Lung (tissue), 11 donors: ENCODE measurements at regions not wholly inside any gene's neighbourhood (a gene's known extent, or its start where the extent isn't known, plus 50 kb on each side); places are given as distances from the start of the nearest gene placed in this dataset.

Experiments
- ATAC-seq: fragments of 200-7000 bp; cut with Tn5 transposase; one replicate; pipeline ENCODE4 v1.9.1; 2020; ENCODE audit warnings: moderate number of reproducible peaks; ENCODE audit not compliant: insufficient read depth, low FRiP score
- DNase-seq, 3 donors: peaks; one replicate each; pipeline ENCODE4 v3.0.0-alpha.2; 2013 to 2017
- H3K27ac ChIP-seq, 2 donors: one replicate each; pipeline ENCODE4 v1.5.1; 2013; ENCODE audit warnings: mild to moderate bottlenecking in 2 of 2, moderate library complexity in 2 of 2, control low read depth in 1 of 2, inconsistent platforms in 1 of 2, low read depth in 1 of 2, low read length in 1 of 2
- H3K27me3 ChIP-seq, 3 donors: one replicate each; pipeline ENCODE4 v1.5.1; 2013; ENCODE audit warnings: low read length in 2 of 3; ENCODE audit not compliant: control insufficient read depth in 3 of 3, insufficient read depth in 3 of 3
- H3K36me3 ChIP-seq, 4 donors: one replicate each; pipeline ENCODE4 v1.5.1; 2013; ENCODE audit warnings: low read length in 4 of 4, mild to moderate bottlenecking in 1 of 4, moderate library complexity in 1 of 4; ENCODE audit not compliant: control insufficient read depth in 4 of 4, insufficient read depth in 4 of 4
- H3K4me1 ChIP-seq, 5 donors: one replicate each; pipeline ENCODE4 v1.5.1; 2013; ENCODE audit warnings: low read length in 5 of 5, mild to moderate bottlenecking in 2 of 5, moderate library complexity in 1 of 5; ENCODE audit not compliant: control insufficient read depth in 5 of 5, insufficient read depth in 5 of 5
- H3K4me3 ChIP-seq: one replicate; pipeline ENCODE4 v1.5.1; 2013; ENCODE audit warnings: mild to moderate bottlenecking, control low read depth, moderate library complexity
- H3K9ac ChIP-seq, 2 donors: one replicate each; pipeline ENCODE4 v1.5.1; 2013; ENCODE audit warnings: low read length in 2 of 2, control low read depth in 1 of 2; ENCODE audit not compliant: insufficient read depth in 1 of 2
- H3K9me3 ChIP-seq, 4 donors: one replicate each; pipeline ENCODE4 v1.5.1; 2013; ENCODE audit warnings: low read length in 3 of 4, mild to moderate bottlenecking in 1 of 4, moderate library complexity in 1 of 4; ENCODE audit not compliant: control insufficient read depth in 4 of 4, insufficient read depth in 3 of 4
- CTCF ChIP-seq: IDR thresholded peaks from 2 replicates; pipeline ENCODE4 v1.5.1; 2012; ENCODE audit warnings: mild to moderate bottlenecking; ENCODE audit errors: control extremely low read depth, extremely low read depth
- WGBS, 2 donors: extraction: QIAGEN DNeasy Blood & Tissue Kit; methylation state at CpG; one replicate each; pipeline ENCODE4 v1.1.7; 2013; 5-methylcytosine and 5-hydroxymethylcytosine counted together
- donor health status: control.
- donor health status: control.
- donor health status: Bipolar disorder and iron deficiency.
- donor health status: healthy.
- donor health status: DM: yes; HTN: yes; CAD: no.

- no peak for TF ChIP-seq CTCF
- Histone ChIP-seq H3K9me3 (no peaks in the 10 kb centered on the region), H3K4me3 (no peak overlapping the region), H3K27ac (no peak overlapping the region), H3K9ac (no peak overlapping the region), H3K36me3 (no peaks in the 10 kb centered on the region), H3K4me1 (peaks cover 0 to 4% (median 0%) of the 10 kb centered on the region in 5 donors), H3K27me3 (peaks cover 0 to 4% (median 0%) of the 10 kb centered on the region in 3 donors)
- 48 to 65% methylated on average over 2 of the region's 2 CpGs for WGBS, 2 donors
- ATAC-seq (no peak), DNase-seq (no peak)
Measured at GRCh38 chr1:168386492-168386891, 105.8 kb downstream of the TBX19 start.

- Histone ChIP-seq H3K36me3 (no peaks in the 10 kb centered on the region), H3K4me1 (no peaks in the 10 kb centered on the region), H3K9me3 (no peaks in the 10 kb centered on the region), H3K9ac (no peak overlapping the region), H3K27ac (no peak overlapping the region), H3K27me3 (no peaks in the 10 kb centered on the region), H3K4me3 (no peak overlapping the region)
- no peak for DNase-seq
- no peak for TF ChIP-seq CTCF
- ATAC-seq = no peak
Measured at GRCh38 chr1:168381850-168382249, 101.2 kb downstream of the TBX19 start.

GRCh38 chr1:168380945-168381344 is 100.3 kb downstream of the TBX19 start:
- WGBS, 2 donors = 86 to 87% methylated on average over 2 of the region's 2 CpGs

More at GRCh38 chr1:168380945-168381344, 100.3 kb downstream of the TBX19 start:
- Histone ChIP-seq H3K9ac (no peak overlapping the region), H3K36me3 (no peaks in the 10 kb centered on the region), H3K27me3 (no peaks in the 10 kb centered on the region), H3K27ac (no peak overlapping the region), H3K4me1 (no peaks in the 10 kb centered on the region), H3K4me3 (no peak overlapping the region), H3K9me3 (no peaks in the 10 kb centered on the region)
- ATAC-seq (no peak), DNase-seq (no peak)
- TF ChIP-seq CTCF = no peak
